ENCODE measurements at regions not wholly inside any gene's neighbourhood (a gene's known extent, or its start where the extent isn't known, plus 50 kb on each side); places are given as distances from the start of the nearest gene placed in this dataset.

- no peak for DNase-seq (ENCODE audit: unreplicated experiment)
- ChIA-PET CTCF (interaction anchor here (1.0 kb wide), 1 partner anchor 10 kb away, joined by 4 read pairs; no protein-coding TSS in a partner anchor), POLR2A (no interaction called here)
- intact Hi-C loops (cut with micrococcal nuclease): no loop called here
- no peak for TF ChIP-seq CTCF (IDR thresholded peaks at IDR 0.05; ENCODE audit: unreplicated experiment)
- BruUV-seq (replicated peaks): no TSS peak
- Mint-ChIP-seq H3K27ac (ENCODE audit: low read depth, unreplicated experiment) (no peak overlapping the region), H3K36me3 (ENCODE audit: insufficient read depth, unreplicated experiment) (no peaks in the 10 kb centered on the region), H3K27me3 (ENCODE audit: insufficient read depth, unreplicated experiment) (no peaks in the 10 kb centered on the region), H3K4me1 (ENCODE audit: insufficient read depth, unreplicated experiment) (no peaks in the 10 kb centered on the region), H3K9me3 (ENCODE audit: unreplicated experiment) (peaks cover 1% of the 10 kb centered on the region), H3K4me3 (ENCODE audit: unreplicated experiment) (no peak overlapping the region)
Observed at GRCh38 chr3:190746986-190747385, 115.5 kb downstream of the GMNC start.

GRCh38 chr3:190746531-190746930, 116.0 kb downstream of the GMNC start:
- Mint-ChIP-seq H3K4me3 (ENCODE audit: unreplicated experiment) (no peak overlapping the region), H3K27ac (ENCODE audit: low read depth, unreplicated experiment) (no peak overlapping the region), H3K4me1 (ENCODE audit: insufficient read depth, unreplicated experiment) (no peaks in the 10 kb centered on the region), H3K9me3 (ENCODE audit: unreplicated experiment) (peaks cover 6% of the 10 kb centered on the region), H3K36me3 (ENCODE audit: insufficient read depth, unreplicated experiment) (no peaks in the 10 kb centered on the region), H3K27me3 (ENCODE audit: insufficient read depth, unreplicated experiment) (no peaks in the 10 kb centered on the region)
- TF ChIP-seq CTCF (IDR thresholded peaks at IDR 0.05; ENCODE audit: unreplicated experiment): no peak
- no peak for DNase-seq (ENCODE audit: unreplicated experiment)
- intact Hi-C loops (cut with micrococcal nuclease): no loop called here
- CTCF ChIA-PET: no interaction called here
- no TSS peak for BruUV-seq (replicated peaks)
- POLR2A ChIA-PET: no interaction called here

- no peak overlapping the region for H3K4me3 Mint-ChIP-seq (ENCODE audit: unreplicated experiment)
- TF ChIP-seq CTCF (IDR thresholded peaks at IDR 0.05; ENCODE audit: unreplicated experiment): no peak
- intact Hi-C loops (cut with micrococcal nuclease): no loop called here
- H3K27me3 Mint-ChIP-seq (ENCODE audit: insufficient read depth, unreplicated experiment): no peaks in the 10 kb centered on the region
- no peaks in the 10 kb centered on the region for H3K36me3 Mint-ChIP-seq (ENCODE audit: insufficient read depth, unreplicated experiment)
- DNase-seq (ENCODE audit: unreplicated experiment): no peak
- ChIA-PET POLR2A (no interaction called here), CTCF (interaction anchor here (1.2 kb wide), 1 partner anchor 10 kb away, joined by 3 read pairs; no protein-coding TSS in a partner anchor)
- no peak overlapping the region for H3K27ac Mint-ChIP-seq (ENCODE audit: low read depth, unreplicated experiment)
- no TSS peak for BruUV-seq (replicated peaks)
- peaks cover 8% of the 10 kb centered on the region for H3K9me3 Mint-ChIP-seq (ENCODE audit: unreplicated experiment)
- no peaks in the 10 kb centered on the region for H3K4me1 Mint-ChIP-seq (ENCODE audit: insufficient read depth, unreplicated experiment)
Observed at GRCh38 chr3:190741788-190742187, 120.7 kb downstream of the GMNC start.

GRCh38 chr3:190739641-190740185, 122.8 kb downstream of the GMNC start:
- TF ChIP-seq CTCF (IDR thresholded peaks at IDR 0.05; ENCODE audit: unreplicated experiment): no peak
- BruUV-seq (replicated peaks): no TSS peak
- no peaks in the 10 kb centered on the region for H3K27me3 Mint-ChIP-seq (ENCODE audit: insufficient read depth, unreplicated experiment)
- intact Hi-C loops (cut with micrococcal nuclease): no loop called here
- H3K4me1 Mint-ChIP-seq (ENCODE audit: insufficient read depth, unreplicated experiment): no peaks in the 10 kb centered on the region
- CTCF ChIA-PET: no interaction called here
- no peaks in the 10 kb centered on the region for H3K36me3 Mint-ChIP-seq (ENCODE audit: insufficient read depth, unreplicated experiment)
- no peak overlapping the region for H3K27ac Mint-ChIP-seq (ENCODE audit: low read depth, unreplicated experiment)
- POLR2A ChIA-PET: interaction anchor here (0.9 kb wide), 1 partner anchor 12 kb away, joined by 3 read pairs; no protein-coding TSS in a partner anchor
- no peak overlapping the region for H3K4me3 Mint-ChIP-seq (ENCODE audit: unreplicated experiment)
- DNase-seq (ENCODE audit: unreplicated experiment): no peak
- peaks cover 8% of the 10 kb centered on the region for H3K9me3 Mint-ChIP-seq (ENCODE audit: unreplicated experiment)

Data from MCF 10A (cell line).